ENCODE measurements at regions not wholly inside any gene's neighbourhood (a gene's known extent, or its start where the extent isn't known, plus 50 kb on each side); places are given as distances from the start of the nearest gene placed in this dataset.

- TF ChIP-seq ZFX (IDR thresholded peaks at IDR 0.05; ENCODE audit: borderline replicate concordance): no peak
- TF ChIP-seq, protein P1, sequence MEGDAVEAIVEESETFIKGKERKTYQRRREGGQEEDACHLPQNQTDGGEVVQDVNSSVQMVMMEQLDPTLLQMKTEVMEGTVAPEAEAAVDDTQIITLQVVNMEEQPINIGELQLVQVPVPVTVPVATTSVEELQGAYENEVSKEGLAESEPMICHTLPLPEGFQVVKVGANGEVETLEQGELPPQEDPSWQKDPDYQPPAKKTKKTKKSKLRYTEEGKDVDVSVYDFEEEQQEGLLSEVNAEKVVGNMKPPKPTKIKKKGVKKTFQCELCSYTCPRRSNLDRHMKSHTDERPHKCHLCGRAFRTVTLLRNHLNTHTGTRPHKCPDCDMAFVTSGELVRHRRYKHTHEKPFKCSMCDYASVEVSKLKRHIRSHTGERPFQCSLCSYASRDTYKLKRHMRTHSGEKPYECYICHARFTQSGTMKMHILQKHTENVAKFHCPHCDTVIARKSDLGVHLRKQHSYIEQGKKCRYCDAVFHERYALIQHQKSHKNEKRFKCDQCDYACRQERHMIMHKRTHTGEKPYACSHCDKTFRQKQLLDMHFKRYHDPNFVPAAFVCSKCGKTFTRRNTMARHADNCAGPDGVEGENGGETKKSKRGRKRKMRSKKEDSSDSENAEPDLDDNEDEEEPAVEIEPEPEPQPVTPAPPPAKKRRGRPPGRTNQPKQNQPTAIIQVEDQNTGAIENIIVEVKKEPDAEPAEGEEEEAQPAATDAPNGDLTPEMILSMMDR (IDR thresholded peaks at IDR 0.05): no peak
These were observed 69.3 kb downstream of the CTSL start for GRCh38 chr9:87795178-87795577.

GRCh38 chr9:87796196-87796595, 70.3 kb downstream of the CTSL start:
- no peak overlapping the region for H3K27ac ChIP-seq
- no peak for TF ChIP-seq ZFX (IDR thresholded peaks at IDR 0.05; ENCODE audit: borderline replicate concordance)
- TF ChIP-seq, protein P1 (IDR thresholded peaks at IDR 0.05): no peak

More at GRCh38 chr9:87795178-87795577, 69.3 kb downstream of the CTSL start:
- H3K27ac ChIP-seq: no peak overlapping the region

GRCh38 chr9:87798261-87798833, 72.4 kb downstream of the CTSL start:
- H3K27ac ChIP-seq: no peak overlapping the region
- TF ChIP-seq, protein P1 (IDR thresholded peaks at IDR 0.05): no peak

GRCh38 chr9:87799503-87799902, 73.6 kb downstream of the CTSL start:
- TF ChIP-seq, protein P1 (IDR thresholded peaks at IDR 0.05): no peak
- no peak for TF ChIP-seq ZFX (IDR thresholded peaks at IDR 0.05; ENCODE audit: borderline replicate concordance)
- H3K27ac ChIP-seq: no peak overlapping the region

DNA sequence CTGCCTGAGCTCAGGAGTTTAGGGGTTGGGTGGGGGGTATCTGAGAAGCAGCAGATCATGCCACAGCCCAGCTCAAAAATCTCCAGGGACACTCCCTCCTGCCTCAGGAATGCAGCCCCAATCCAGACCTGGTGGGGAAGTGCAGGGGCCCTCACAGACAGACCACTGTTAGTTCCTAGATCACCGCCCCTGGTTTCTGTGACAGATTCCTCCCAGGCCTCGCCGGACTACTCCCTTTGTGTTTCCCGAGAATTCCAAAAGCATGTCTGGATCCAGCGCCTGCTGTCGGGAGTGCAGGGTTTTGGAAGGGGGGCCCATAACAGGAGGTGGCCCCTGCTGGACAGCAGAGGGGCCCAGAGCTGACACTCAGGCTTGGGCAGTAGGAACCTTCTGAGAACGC, 74.5 kb downstream of the CTSL start:
- TF ChIP-seq, protein P1 (IDR thresholded peaks at IDR 0.05): no peak
- TF ChIP-seq ZFX (IDR thresholded peaks at IDR 0.05; ENCODE audit: borderline replicate concordance): no peak

DNA sequence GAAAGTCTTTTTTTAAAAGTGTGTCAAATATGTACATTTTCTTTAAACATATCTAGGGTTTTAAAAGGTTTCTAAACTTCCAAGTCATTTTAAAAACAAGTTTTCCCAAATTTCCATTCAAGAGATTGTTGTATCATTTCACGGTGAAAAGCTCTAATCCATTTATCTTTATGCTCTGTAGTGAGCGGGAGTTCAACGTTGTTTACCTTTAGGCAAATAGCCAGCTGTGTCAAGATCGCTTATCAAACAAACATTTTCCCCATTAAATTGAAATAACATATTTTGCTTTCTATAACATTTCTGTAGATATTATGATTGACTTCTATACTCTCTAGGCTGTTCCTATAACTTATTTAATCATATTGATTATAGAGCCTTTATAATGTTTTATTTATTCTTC, 75.1 kb downstream of the CTSL start:
- TF ChIP-seq, protein P1 (IDR thresholded peaks at IDR 0.05): no peak
- no peak for TF ChIP-seq ZFX (IDR thresholded peaks at IDR 0.05; ENCODE audit: borderline replicate concordance)
- no peak overlapping the region for H3K27ac ChIP-seq

More for the DNA sequence above, 74.5 kb downstream of the CTSL start:
- no peak overlapping the region for H3K27ac ChIP-seq

GRCh38 chr9:87803166-87803565, 77.2 kb downstream of the CTSL start:
- TF ChIP-seq, protein P1 (IDR thresholded peaks at IDR 0.05): no peak
- no peak for TF ChIP-seq ZFX (IDR thresholded peaks at IDR 0.05; ENCODE audit: borderline replicate concordance)
- H3K27ac ChIP-seq: no peak overlapping the region

Measured in 22Rv1 (cell line).